Lung (tissue), 11 donors: ENCODE measurements at regions not wholly inside any gene's neighbourhood (a gene's known extent, or its start where the extent isn't known, plus 50 kb on each side); places are given as distances from the start of the nearest gene placed in this dataset.

Experiments
- ATAC-seq: fragments of 200-7000 bp; cut with Tn5 transposase; one replicate; pipeline ENCODE4 v1.9.1; 2020; ENCODE audit warnings: moderate number of reproducible peaks; ENCODE audit not compliant: insufficient read depth, low FRiP score
- DNase-seq, 3 donors: peaks; one replicate each; pipeline ENCODE4 v3.0.0-alpha.2; 2013 to 2017
- H3K27ac ChIP-seq, 2 donors: one replicate each; pipeline ENCODE4 v1.5.1; 2013; ENCODE audit warnings: mild to moderate bottlenecking in 2 of 2, moderate library complexity in 2 of 2, control low read depth in 1 of 2, inconsistent platforms in 1 of 2, low read depth in 1 of 2, low read length in 1 of 2
- H3K27me3 ChIP-seq, 3 donors: one replicate each; pipeline ENCODE4 v1.5.1; 2013; ENCODE audit warnings: low read length in 2 of 3; ENCODE audit not compliant: control insufficient read depth in 3 of 3, insufficient read depth in 3 of 3
- H3K36me3 ChIP-seq, 4 donors: one replicate each; pipeline ENCODE4 v1.5.1; 2013; ENCODE audit warnings: low read length in 4 of 4, mild to moderate bottlenecking in 1 of 4, moderate library complexity in 1 of 4; ENCODE audit not compliant: control insufficient read depth in 4 of 4, insufficient read depth in 4 of 4
- H3K4me1 ChIP-seq, 5 donors: one replicate each; pipeline ENCODE4 v1.5.1; 2013; ENCODE audit warnings: low read length in 5 of 5, mild to moderate bottlenecking in 2 of 5, moderate library complexity in 1 of 5; ENCODE audit not compliant: control insufficient read depth in 5 of 5, insufficient read depth in 5 of 5
- H3K4me3 ChIP-seq: one replicate; pipeline ENCODE4 v1.5.1; 2013; ENCODE audit warnings: mild to moderate bottlenecking, control low read depth, moderate library complexity
- H3K9ac ChIP-seq, 2 donors: one replicate each; pipeline ENCODE4 v1.5.1; 2013; ENCODE audit warnings: low read length in 2 of 2, control low read depth in 1 of 2; ENCODE audit not compliant: insufficient read depth in 1 of 2
- H3K9me3 ChIP-seq, 4 donors: one replicate each; pipeline ENCODE4 v1.5.1; 2013; ENCODE audit warnings: low read length in 3 of 4, mild to moderate bottlenecking in 1 of 4, moderate library complexity in 1 of 4; ENCODE audit not compliant: control insufficient read depth in 4 of 4, insufficient read depth in 3 of 4
- CTCF ChIP-seq: IDR thresholded peaks from 2 replicates; pipeline ENCODE4 v1.5.1; 2012; ENCODE audit warnings: mild to moderate bottlenecking; ENCODE audit errors: control extremely low read depth, extremely low read depth
- WGBS, 2 donors: extraction: QIAGEN DNeasy Blood & Tissue Kit; methylation state at CpG; one replicate each; pipeline ENCODE4 v1.1.7; 2013; 5-methylcytosine and 5-hydroxymethylcytosine counted together
- donor health status: control.
- donor health status: control.
- donor health status: Bipolar disorder and iron deficiency.
- donor health status: healthy.
- donor health status: DM: yes; HTN: yes; CAD: no.

GRCh38 chr4:20351360-20352162, 99.9 kb downstream of the SLIT2 start:
- Histone ChIP-seq H3K4me3 (no peak overlapping the region), H3K9ac (no peak overlapping the region), H3K27ac (no peak overlapping the region), H3K9me3 (no peaks in the 10 kb centered on the region), H3K27me3 (no peaks in the 10 kb centered on the region), H3K4me1 (peaks cover 0 to 10% (median 0%) of the 10 kb centered on the region in 5 donors), H3K36me3 (no peaks in the 10 kb centered on the region)
- ATAC-seq, result no peak
- 57 to 75% methylated on average over 2 of the region's 2 CpGs for WGBS, 2 donors
- TF ChIP-seq CTCF, result no peak
- no peak for DNase-seq

DNA sequence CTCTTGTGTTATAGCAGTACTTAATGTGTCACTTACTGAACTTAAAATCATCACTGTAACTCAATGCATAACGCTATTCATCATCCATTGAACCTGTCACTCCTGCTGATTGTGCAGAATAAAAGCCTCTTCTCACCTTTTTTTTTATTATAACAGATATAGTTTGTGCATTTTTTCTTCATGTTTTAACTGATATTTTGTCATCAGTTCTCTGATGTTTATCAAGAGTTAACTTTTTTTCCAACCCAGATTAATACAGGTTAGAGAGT, 100.4 kb downstream of the SLIT2 start:
- no peak for TF ChIP-seq CTCF
- H3K9ac ChIP-seq, result no peak overlapping the region
- no peaks in the 10 kb centered on the region for H3K36me3 ChIP-seq
- H3K9me3 ChIP-seq, result no peaks in the 10 kb centered on the region
- 67 to 82% methylated on average over 1 of the region's 1 CpG for WGBS, 2 donors
- no peak overlapping the region for H3K27ac ChIP-seq
- ATAC-seq (no peak), DNase-seq (no peak)
- no peak overlapping the region for H3K4me3 ChIP-seq
- no peaks in the 10 kb centered on the region for H3K27me3 ChIP-seq
- H3K4me1 ChIP-seq, result peaks cover 0 to 10% (median 0%) of the 10 kb centered on the region in 5 donors

DNA sequence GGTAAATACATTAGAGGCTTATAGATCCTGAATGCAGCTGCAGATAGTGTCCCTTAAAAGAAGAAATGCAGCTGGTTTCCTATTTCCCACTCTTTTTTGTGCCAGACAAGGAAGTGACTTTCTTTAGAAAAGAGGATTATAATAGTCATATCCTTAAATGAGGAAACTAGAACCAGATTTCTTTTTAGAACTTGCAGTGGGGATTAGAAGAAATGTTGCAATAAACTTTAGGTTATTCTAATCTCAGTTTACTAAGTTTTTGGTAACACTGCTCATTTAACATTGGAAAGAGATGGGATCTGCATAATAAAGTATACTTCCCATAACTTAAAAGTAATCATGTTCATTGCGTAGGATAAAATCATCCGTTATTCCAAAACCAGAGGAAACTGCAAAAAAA, 101.9 kb downstream of the SLIT2 start:
- no peaks in the 10 kb centered on the region for H3K36me3 ChIP-seq
- peaks cover 0 to 7% (median 0%) of the 10 kb centered on the region in 5 donors for H3K4me1 ChIP-seq
- TF ChIP-seq CTCF, result no peak
- H3K27ac ChIP-seq, result no peak overlapping the region
- H3K27me3 ChIP-seq, result no peaks in the 10 kb centered on the region
- no peak for ATAC-seq
- H3K4me3 ChIP-seq, result no peak overlapping the region
- no peak overlapping the region for H3K9ac ChIP-seq
- H3K9me3 ChIP-seq, result no peaks in the 10 kb centered on the region
- 85 to 86% methylated on average over 2 of the region's 2 CpGs for WGBS, 2 donors
- DNase-seq, result no peak

- Histone ChIP-seq H3K9ac (no peak overlapping the region), H3K9me3 (no peaks in the 10 kb centered on the region), H3K36me3 (peaks cover 0 to 1% (median 0%) of the 10 kb centered on the region in 4 donors), H3K4me1 (peaks cover 0 to 7% (median 0%) of the 10 kb centered on the region in 5 donors), H3K27me3 (no peaks in the 10 kb centered on the region), H3K4me3 (no peak overlapping the region), H3K27ac (no peak overlapping the region)
- DNase-seq (no peak), ATAC-seq (no peak)
- WGBS, 2 donors, result 51 to 74% methylated on average over 1 of the region's 1 CpG
- no peak for TF ChIP-seq CTCF
Measured at GRCh38 chr4:20354120-20354519, 102.4 kb downstream of the SLIT2 start.
